Mammary epithelial cell (primary cell): ENCODE measurements at regions not wholly inside any gene's neighbourhood (a gene's known extent, or its start where the extent isn't known, plus 50 kb on each side); places are given as distances from the start of the nearest gene placed in this dataset.

Experiments used
- CTCF ChIP-seq, 2 donors: IDR thresholded peaks in 1 of 2; conservative IDR thresholded peaks in 1 of 2; 2 replicates each; pipeline ENCODE4 v1.5.1; 2011 to 2012; ENCODE audit warnings: inconsistent platforms in 2 of 2, low read length in 2 of 2, mild to moderate bottlenecking in 2 of 2, control low read depth in 1 of 2, low read depth in 1 of 2; ENCODE audit not compliant: insufficient read depth in 1 of 2; ENCODE audit errors: extremely low read depth in 1 of 2
- EZH2 ChIP-seq: IDR thresholded peaks from 2 replicates; pipeline ENCODE4 v1.6.1; 2012; ENCODE audit warnings: low read length, inconsistent platforms, borderline replicate concordance

- TF ChIP-seq EZH2: no peak
- TF ChIP-seq CTCF (conservative IDR thresholded peaks at IDR 0.05 in 1 of 2, IDR thresholded peaks at IDR 0.05 in 1 of 2; ENCODE audit: extremely low read depth in 1 of 2, insufficient read depth in 1 of 2, low read depth in 1 of 2, low read length in 2 of 2): peak; percentile 10 to 41
Measured at GRCh38 chr2:75290600-75291150, 91.4 kb upstream of the TACR1 start.
